ENCODE measurements at regions not wholly inside any gene's neighbourhood (a gene's known extent, or its start where the extent isn't known, plus 50 kb on each side); places are given as distances from the start of the nearest gene placed in this dataset.

- WGBS, 2 donors (ENCODE audit: low coverage in 1 of 2) = 51 to 69% methylated on average over 6 to 7 of the region's 7 CpGs
- no peak overlapping the region for H3K4me3 ChIP-seq
- ATAC-seq = no peak
- no peaks in the 10 kb centered on the region for H3K4me1 ChIP-seq
- TF ChIP-seq POLR2A (IDR thresholded peaks at IDR 0.05) (no peak), POLR2AphosphoS5 (IDR thresholded peaks at IDR 0.05) (no peak)
- TF ChIP-seq, protein P1, sequence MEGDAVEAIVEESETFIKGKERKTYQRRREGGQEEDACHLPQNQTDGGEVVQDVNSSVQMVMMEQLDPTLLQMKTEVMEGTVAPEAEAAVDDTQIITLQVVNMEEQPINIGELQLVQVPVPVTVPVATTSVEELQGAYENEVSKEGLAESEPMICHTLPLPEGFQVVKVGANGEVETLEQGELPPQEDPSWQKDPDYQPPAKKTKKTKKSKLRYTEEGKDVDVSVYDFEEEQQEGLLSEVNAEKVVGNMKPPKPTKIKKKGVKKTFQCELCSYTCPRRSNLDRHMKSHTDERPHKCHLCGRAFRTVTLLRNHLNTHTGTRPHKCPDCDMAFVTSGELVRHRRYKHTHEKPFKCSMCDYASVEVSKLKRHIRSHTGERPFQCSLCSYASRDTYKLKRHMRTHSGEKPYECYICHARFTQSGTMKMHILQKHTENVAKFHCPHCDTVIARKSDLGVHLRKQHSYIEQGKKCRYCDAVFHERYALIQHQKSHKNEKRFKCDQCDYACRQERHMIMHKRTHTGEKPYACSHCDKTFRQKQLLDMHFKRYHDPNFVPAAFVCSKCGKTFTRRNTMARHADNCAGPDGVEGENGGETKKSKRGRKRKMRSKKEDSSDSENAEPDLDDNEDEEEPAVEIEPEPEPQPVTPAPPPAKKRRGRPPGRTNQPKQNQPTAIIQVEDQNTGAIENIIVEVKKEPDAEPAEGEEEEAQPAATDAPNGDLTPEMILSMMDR (IDR thresholded peaks at IDR 0.05) = no peak
- H3K27me3 ChIP-seq = no peaks in the 10 kb centered on the region
- no peaks in the 10 kb centered on the region for H3K36me3 ChIP-seq
- H3K9me3 ChIP-seq = no peaks in the 10 kb centered on the region
- no peak overlapping the region for H3K27ac ChIP-seq
These were observed 134.6 kb downstream of the FAM204A start for GRCh38 chr10:118207470-118208007.

GRCh38 chr10:118204292-118204943 lies 137.7 kb downstream of the FAM204A start:
- Histone ChIP-seq H3K4me3 (no peak overlapping the region), H3K36me3 (no peaks in the 10 kb centered on the region), H3K27ac (no peak overlapping the region), H3K9me3 (no peaks in the 10 kb centered on the region), H3K27me3 (no peaks in the 10 kb centered on the region), H3K4me1 (no peaks in the 10 kb centered on the region)
- no peak for ATAC-seq
- TF ChIP-seq EP300 (IDR thresholded peaks at IDR 0.05) (no peak), POLR2A (IDR thresholded peaks at IDR 0.05) (no peak), POLR2AphosphoS5 (IDR thresholded peaks at IDR 0.05) (no peak)
- TF ChIP-seq, protein P1 (IDR thresholded peaks at IDR 0.05) = no peak
- WGBS, 2 donors (ENCODE audit: low coverage in 1 of 2) = 61 to 84% methylated on average over 3 of the region's 3 CpGs

DNA sequence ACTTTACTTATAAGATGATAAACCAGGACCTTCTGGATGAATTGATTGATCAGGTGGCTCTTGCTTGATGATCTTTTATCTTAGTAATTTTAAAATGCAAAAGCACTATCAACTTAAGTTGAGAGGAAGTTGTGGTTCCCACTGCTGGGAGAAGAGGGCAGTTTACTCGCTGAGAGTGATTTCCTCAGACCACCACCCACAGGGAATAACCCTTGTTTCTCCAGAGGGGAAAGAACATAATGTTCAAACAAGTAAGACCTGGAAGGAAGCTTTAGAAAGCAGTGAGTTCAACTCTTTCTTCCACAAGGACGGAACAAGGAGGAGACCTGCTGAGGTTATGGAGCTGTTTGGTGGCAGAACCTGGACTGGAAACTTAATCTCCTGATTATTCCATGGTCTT lies 138.7 kb downstream of the FAM204A start:
- no peak overlapping the region for H3K4me3 ChIP-seq
- H3K27me3 ChIP-seq = no peaks in the 10 kb centered on the region
- TF ChIP-seq EP300 (IDR thresholded peaks at IDR 0.05) (no peak), POLR2AphosphoS5 (IDR thresholded peaks at IDR 0.05) (no peak), POLR2A (IDR thresholded peaks at IDR 0.05) (no peak)
- TF ChIP-seq, protein P1 (IDR thresholded peaks at IDR 0.05) = no peak
- no peaks in the 10 kb centered on the region for H3K36me3 ChIP-seq
- H3K4me1 ChIP-seq = no peaks in the 10 kb centered on the region
- no peak for ATAC-seq
- H3K27ac ChIP-seq = no peak overlapping the region
- H3K9me3 ChIP-seq = no peaks in the 10 kb centered on the region
- WGBS, 2 donors (ENCODE audit: low coverage in 1 of 2) = 64 to 83% methylated on average over 1 to 2 of the region's 2 CpGs

DNA sequence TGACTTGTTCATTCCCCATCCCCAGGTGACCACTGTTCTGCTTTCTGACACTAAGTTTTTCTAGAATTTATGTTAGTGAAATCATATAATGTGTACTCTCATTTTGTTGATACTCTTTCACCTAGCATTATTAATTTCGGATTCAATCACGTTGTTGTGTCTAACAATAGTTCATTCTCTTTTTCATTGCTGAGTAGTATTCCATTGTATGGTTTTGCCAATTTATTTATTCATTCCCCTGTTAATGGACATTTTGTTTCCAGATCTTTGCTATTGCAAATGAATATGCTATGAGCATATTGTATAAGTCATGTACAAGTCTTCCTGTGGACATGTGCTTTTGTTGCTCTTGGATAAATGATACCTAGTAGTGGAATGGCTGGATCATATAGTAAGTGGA lies 146.4 kb downstream of the FAM204A start:
- H3K27me3 ChIP-seq = no peaks in the 10 kb centered on the region
- H3K4me1 ChIP-seq = no peaks in the 10 kb centered on the region
- no peak overlapping the region for H3K4me3 ChIP-seq
- H3K27ac ChIP-seq = no peak overlapping the region
- no peaks in the 10 kb centered on the region for H3K36me3 ChIP-seq
- TF ChIP-seq EP300 (IDR thresholded peaks at IDR 0.05) = no peak
- TF ChIP-seq, protein P1 (IDR thresholded peaks at IDR 0.05) = no peak
- TF ChIP-seq POLR2AphosphoS5 (IDR thresholded peaks at IDR 0.05) = no peak
- no peak for TF ChIP-seq POLR2A (IDR thresholded peaks at IDR 0.05)
- no peak for ATAC-seq
- 63 to 85% methylated on average over 2 of the region's 2 CpGs for WGBS, 2 donors (ENCODE audit: low coverage in 1 of 2)
- no peaks in the 10 kb centered on the region for H3K9me3 ChIP-seq

DNA sequence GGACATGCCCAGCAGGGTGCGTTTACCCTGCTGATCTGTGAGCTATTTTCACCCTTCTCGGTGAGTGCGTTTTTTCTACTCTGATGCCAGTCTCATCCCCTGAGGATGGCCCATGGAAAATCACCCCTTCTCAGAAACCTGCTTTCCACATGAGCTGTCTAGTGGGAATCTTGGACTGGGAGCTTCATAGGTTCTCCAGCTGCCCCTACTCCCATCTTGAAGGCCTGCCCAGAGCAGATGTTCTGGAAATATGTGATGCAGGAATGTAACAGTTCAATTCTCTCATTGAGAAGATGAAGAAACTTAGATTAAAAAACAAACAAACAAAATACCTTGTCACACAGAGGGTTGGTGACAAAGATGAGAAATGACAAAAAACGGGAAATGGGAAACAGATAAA lies 146.9 kb upstream of the RAB11FIP2 start:
- Histone ChIP-seq H3K27ac (no peak overlapping the region), H3K27me3 (no peaks in the 10 kb centered on the region), H3K9me3 (no peaks in the 10 kb centered on the region), H3K4me1 (no peaks in the 10 kb centered on the region), H3K36me3 (no peaks in the 10 kb centered on the region), H3K4me3 (no peak overlapping the region)
- TF ChIP-seq POLR2A (IDR thresholded peaks at IDR 0.05) (no peak), EP300 (IDR thresholded peaks at IDR 0.05) (no peak), POLR2AphosphoS5 (IDR thresholded peaks at IDR 0.05) (no peak)
- TF ChIP-seq, protein P1 (IDR thresholded peaks at IDR 0.05) = no peak
- ATAC-seq = no peak
- 79 to 84% methylated on average over 2 to 4 of the region's 4 CpGs for WGBS, 2 donors (ENCODE audit: low coverage in 1 of 2)
